ENCODE measurements at regions not wholly inside any gene's neighbourhood (a gene's known extent, or its start where the extent isn't known, plus 50 kb on each side); places are given as distances from the start of the nearest gene placed in this dataset.

GRCh38 chr12:90299666-90300065 lies 591.0 kb upstream of the ATP2B1 start:
- Histone ChIP-seq H3K36me3 (ENCODE audit: control insufficient read depth in 4 of 4, insufficient read depth in 4 of 4, low read length in 4 of 4) (no peaks in the 10 kb centered on the region), H3K4me1 (ENCODE audit: control insufficient read depth in 5 of 5, insufficient read depth in 5 of 5, low read length in 5 of 5) (peaks cover 0 to 4% (median 0%) of the 10 kb centered on the region in 5 donors), H3K4me3 (no peak overlapping the region), H3K27me3 (ENCODE audit: control insufficient read depth in 3 of 3, insufficient read depth in 3 of 3, low read length in 2 of 3) (no peaks in the 10 kb centered on the region), H3K27ac (ENCODE audit: low read depth in 1 of 2, low read length in 1 of 2) (no peak overlapping the region), H3K9ac (ENCODE audit: insufficient read depth in 1 of 2, low read length in 2 of 2) (no peak overlapping the region), H3K9me3 (ENCODE audit: control insufficient read depth in 4 of 4, insufficient read depth in 3 of 4, low read length in 3 of 4) (no peaks in the 10 kb centered on the region)
- DNase-seq (no peak), ATAC-seq (ENCODE audit: insufficient read depth, low FRiP score) (no peak)
- no peak for TF ChIP-seq CTCF (IDR thresholded peaks at IDR 0.05; ENCODE audit: control extremely low read depth, extremely low read depth)

GRCh38 chr12:90299121-90299520 lies 590.5 kb upstream of the ATP2B1 start:
- TF ChIP-seq CTCF (IDR thresholded peaks at IDR 0.05; ENCODE audit: control extremely low read depth, extremely low read depth) = no peak
- peaks cover 0 to 4% (median 0%) of the 10 kb centered on the region in 5 donors for H3K4me1 ChIP-seq (ENCODE audit: control insufficient read depth in 5 of 5, insufficient read depth in 5 of 5, low read length in 5 of 5)
- H3K27ac ChIP-seq (ENCODE audit: low read depth in 1 of 2, low read length in 1 of 2) = no peak overlapping the region
- H3K9me3 ChIP-seq (ENCODE audit: control insufficient read depth in 4 of 4, insufficient read depth in 3 of 4, low read length in 3 of 4) = no peaks in the 10 kb centered on the region
- no peak overlapping the region for H3K9ac ChIP-seq (ENCODE audit: insufficient read depth in 1 of 2, low read length in 2 of 2)
- ATAC-seq (ENCODE audit: insufficient read depth, low FRiP score) (no peak), DNase-seq (no peak)
- 53 to 55% methylated on average over 4 of the region's 4 CpGs for WGBS, 2 donors
- H3K4me3 ChIP-seq = no peak overlapping the region
- no peaks in the 10 kb centered on the region for H3K36me3 ChIP-seq (ENCODE audit: control insufficient read depth in 4 of 4, insufficient read depth in 4 of 4, low read length in 4 of 4)
- no peaks in the 10 kb centered on the region for H3K27me3 ChIP-seq (ENCODE audit: control insufficient read depth in 3 of 3, insufficient read depth in 3 of 3, low read length in 2 of 3)

GRCh38 chr12:90298289-90298948 lies 589.8 kb upstream of the ATP2B1 start:
- H3K4me1 ChIP-seq (ENCODE audit: control insufficient read depth in 5 of 5, insufficient read depth in 5 of 5, low read length in 5 of 5) = peaks cover 0 to 4% (median 0%) of the 10 kb centered on the region in 5 donors
- no peak overlapping the region for H3K9ac ChIP-seq (ENCODE audit: insufficient read depth in 1 of 2, low read length in 2 of 2)
- H3K36me3 ChIP-seq (ENCODE audit: control insufficient read depth in 4 of 4, insufficient read depth in 4 of 4, low read length in 4 of 4) = no peaks in the 10 kb centered on the region
- TF ChIP-seq CTCF (IDR thresholded peaks at IDR 0.05; ENCODE audit: control extremely low read depth, extremely low read depth) = no peak
- no peak overlapping the region for H3K27ac ChIP-seq (ENCODE audit: low read depth in 1 of 2, low read length in 1 of 2)
- no peak overlapping the region for H3K4me3 ChIP-seq
- H3K9me3 ChIP-seq (ENCODE audit: control insufficient read depth in 4 of 4, insufficient read depth in 3 of 4, low read length in 3 of 4) = no peaks in the 10 kb centered on the region
- 81 to 94% methylated on average over 2 of the region's 2 CpGs for WGBS, 2 donors
- ATAC-seq (ENCODE audit: insufficient read depth, low FRiP score) = no peak
- no peak for DNase-seq
- no peaks in the 10 kb centered on the region for H3K27me3 ChIP-seq (ENCODE audit: control insufficient read depth in 3 of 3, insufficient read depth in 3 of 3, low read length in 2 of 3)

GRCh38 chr12:90295858-90296257 lies 587.2 kb upstream of the ATP2B1 start:
- WGBS, 2 donors = 89 to 94% methylated on average over 2 of the region's 2 CpGs
- Histone ChIP-seq H3K4me3 (no peak overlapping the region), H3K27ac (ENCODE audit: low read depth in 1 of 2, low read length in 1 of 2) (no peak overlapping the region), H3K9ac (ENCODE audit: insufficient read depth in 1 of 2, low read length in 2 of 2) (no peak overlapping the region), H3K9me3 (ENCODE audit: control insufficient read depth in 4 of 4, insufficient read depth in 3 of 4, low read length in 3 of 4) (no peaks in the 10 kb centered on the region), H3K36me3 (ENCODE audit: control insufficient read depth in 4 of 4, insufficient read depth in 4 of 4, low read length in 4 of 4) (no peaks in the 10 kb centered on the region), H3K4me1 (ENCODE audit: control insufficient read depth in 5 of 5, insufficient read depth in 5 of 5, low read length in 5 of 5) (peaks cover 0 to 15% (median 4%) of the 10 kb centered on the region in 5 donors), H3K27me3 (ENCODE audit: control insufficient read depth in 3 of 3, insufficient read depth in 3 of 3, low read length in 2 of 3) (no peaks in the 10 kb centered on the region)
- no peak for ATAC-seq (ENCODE audit: insufficient read depth, low FRiP score)
- no peak for TF ChIP-seq CTCF (IDR thresholded peaks at IDR 0.05; ENCODE audit: control extremely low read depth, extremely low read depth)
- no peak for DNase-seq

All from lung (tissue), 11 donors.